ENCODE measurements at regions not wholly inside any gene's neighbourhood (a gene's known extent, or its start where the extent isn't known, plus 50 kb on each side); places are given as distances from the start of the nearest gene placed in this dataset.

- no peak overlapping the region for H3K4me3 ChIP-seq (ENCODE audit: low read length)
- TF ChIP-seq CTCF (IDR thresholded peaks at IDR 0.05), result no peak
- no peak overlapping the region for H3K27ac ChIP-seq (ENCODE audit: low read depth in 1 of 2, low read length in 2 of 2)
- peaks cover 6% of the 10 kb centered on the region for H3K9me3 Mint-ChIP-seq
- H3K36me3 ChIP-seq (ENCODE audit: insufficient read depth, low read length), result no peaks in the 10 kb centered on the region
- POLR2A ChIA-PET, result no interaction called here
- H3K27me3 Mint-ChIP-seq, result no peaks in the 10 kb centered on the region
- no peak overlapping the region for H3K27ac Mint-ChIP-seq
- H3K36me3 Mint-ChIP-seq (ENCODE audit: low read depth), result no peaks in the 10 kb centered on the region
- H3K4me3 Mint-ChIP-seq, result no peak overlapping the region
- no peak for ATAC-seq (ENCODE audit: poor library complexity)
- H3K4me1 ChIP-seq (ENCODE audit: insufficient read depth, low read length), result no peaks in the 10 kb centered on the region
- no peak for DNase-seq
- intact Hi-C loops (cut with DNase I, micrococcal nuclease), result no loop called here
- no peaks in the 10 kb centered on the region for H3K9me3 ChIP-seq (ENCODE audit: control insufficient read depth in 1 of 2, insufficient read depth in 1 of 2, low read length in 2 of 2)
- H3K4me1 Mint-ChIP-seq (ENCODE audit: low read depth), result no peaks in the 10 kb centered on the region
- no peaks in the 10 kb centered on the region for H3K27me3 ChIP-seq (ENCODE audit: control insufficient read depth in 1 of 2, insufficient read depth in 2 of 2, low read length in 2 of 2)
- CTCF ChIA-PET, result no interaction called here
Observed at GRCh38 chr4:22988526-22988925, 295.8 kb downstream of the GBA3 start.

- no peaks in the 10 kb centered on the region for H3K36me3 ChIP-seq (ENCODE audit: insufficient read depth, low read length)
- H3K27me3 ChIP-seq (ENCODE audit: control insufficient read depth in 1 of 2, insufficient read depth in 2 of 2, low read length in 2 of 2), result no peaks in the 10 kb centered on the region
- H3K27ac Mint-ChIP-seq, result no peak overlapping the region
- no peaks in the 10 kb centered on the region for H3K4me1 ChIP-seq (ENCODE audit: insufficient read depth, low read length)
- H3K4me1 Mint-ChIP-seq (ENCODE audit: low read depth), result no peaks in the 10 kb centered on the region
- no peaks in the 10 kb centered on the region for H3K9me3 ChIP-seq (ENCODE audit: control insufficient read depth in 1 of 2, insufficient read depth in 1 of 2, low read length in 2 of 2)
- no peak for TF ChIP-seq CTCF (IDR thresholded peaks at IDR 0.05)
- no peaks in the 10 kb centered on the region for H3K27me3 Mint-ChIP-seq
- no peak overlapping the region for H3K4me3 Mint-ChIP-seq
- POLR2A ChIA-PET, result no interaction called here
- CTCF ChIA-PET, result no interaction called here
- no peak overlapping the region for H3K27ac ChIP-seq (ENCODE audit: low read depth in 1 of 2, low read length in 2 of 2)
- no peaks in the 10 kb centered on the region for H3K36me3 Mint-ChIP-seq (ENCODE audit: low read depth)
- no peak overlapping the region for H3K4me3 ChIP-seq (ENCODE audit: low read length)
- ATAC-seq (ENCODE audit: poor library complexity), result no peak
- no peak for DNase-seq
- intact Hi-C loops (cut with DNase I, micrococcal nuclease), result no loop called here
- H3K9me3 Mint-ChIP-seq, result peaks cover 6% of the 10 kb centered on the region
Observed at GRCh38 chr4:22987870-22988269, 295.1 kb downstream of the GBA3 start.

GRCh38 chr4:22986881-22987280, 294.1 kb downstream of the GBA3 start:
- no peak for TF ChIP-seq CTCF (IDR thresholded peaks at IDR 0.05)
- POLR2A ChIA-PET, result no interaction called here
- intact Hi-C loops (cut with DNase I, micrococcal nuclease), result no loop called here
- ATAC-seq (ENCODE audit: poor library complexity) (no peak), DNase-seq (no peak)
- H3K27me3 ChIP-seq (ENCODE audit: control insufficient read depth in 1 of 2, insufficient read depth in 2 of 2, low read length in 2 of 2), result no peaks in the 10 kb centered on the region
- H3K4me1 ChIP-seq (ENCODE audit: insufficient read depth, low read length), result no peaks in the 10 kb centered on the region
- H3K27ac Mint-ChIP-seq, result no peak overlapping the region
- no peaks in the 10 kb centered on the region for H3K27me3 Mint-ChIP-seq
- CTCF ChIA-PET, result no interaction called here
- H3K27ac ChIP-seq (ENCODE audit: low read depth in 1 of 2, low read length in 2 of 2), result no peak overlapping the region
- H3K36me3 Mint-ChIP-seq (ENCODE audit: low read depth), result no peaks in the 10 kb centered on the region
- no peak overlapping the region for H3K4me3 Mint-ChIP-seq
- no peak overlapping the region for H3K4me3 ChIP-seq (ENCODE audit: low read length)
- no peaks in the 10 kb centered on the region for H3K36me3 ChIP-seq (ENCODE audit: insufficient read depth, low read length)
- peaks cover 9% of the 10 kb centered on the region for H3K9me3 Mint-ChIP-seq
- H3K9me3 ChIP-seq (ENCODE audit: control insufficient read depth in 1 of 2, insufficient read depth in 1 of 2, low read length in 2 of 2), result no peaks in the 10 kb centered on the region
- H3K4me1 Mint-ChIP-seq (ENCODE audit: low read depth), result no peaks in the 10 kb centered on the region

Measured in CD4-positive, alpha-beta T cell (primary cell).